ENCODE measurements at regions not wholly inside any gene's neighbourhood (a gene's known extent, or its start where the extent isn't known, plus 50 kb on each side); places are given as distances from the start of the nearest gene placed in this dataset.

GRCh38 chr14:106522990-106523389 lies 996.6 kb downstream of the TMEM121 start:
- TF ChIP-seq PHF8 (conservative IDR thresholded peaks at IDR 0.05; ENCODE audit: low read depth, low read length) (no peak), RFX5 (IDR thresholded peaks at IDR 0.05; ENCODE audit: borderline replicate concordance, low read depth, low read length) (no peak), CEBPB (IDR thresholded peaks at IDR 0.05; ENCODE audit: low read depth, low read length) (no peak), NRF1 (IDR thresholded peaks at IDR 0.05; ENCODE audit: low read depth, low read length) (no peak), BRCA1 (IDR thresholded peaks at IDR 0.05; ENCODE audit: low read depth, low read length) (no peak), CTCF (IDR thresholded peaks at IDR 0.05; ENCODE audit: control extremely low read depth in 1 of 3, insufficient read depth in 1 of 3, low read depth in 1 of 3, low read length in 3 of 3) (no peak), RAD21 (IDR thresholded peaks at IDR 0.05 in 1 of 2, conservative IDR thresholded peaks at IDR 0.05 in 1 of 2; ENCODE audit: low read depth in 2 of 2, low read length in 2 of 2) (no peak)

Measured in H1 (cell line).